H9 (cell line): ENCODE measurements at regions not wholly inside any gene's neighbourhood (a gene's known extent, or its start where the extent isn't known, plus 50 kb on each side); places are given as distances from the start of the nearest gene placed in this dataset.

ENCODE experiments used
- DNase-seq: peaks from one replicate; pipeline ENCODE4 v3.0.0-alpha.2; 2017
- H2AFZ ChIP-seq: one replicate; pipeline ENCODE4 v1.6.1; 2013; ENCODE audit warnings: mild to moderate bottlenecking, low read length, control low read depth, moderate library complexity
- H2AK5ac ChIP-seq: 2 replicates; pipeline ENCODE4 v1.6.1; 2013; ENCODE audit warnings: low read length, control low read depth, mixed read lengths; ENCODE audit not compliant: insufficient read length
- H2BK120ac ChIP-seq: one replicate; pipeline ENCODE4 v1.6.1; 2013; ENCODE audit warnings: low read depth, mild to moderate bottlenecking, low read length, control low read depth, inconsistent platforms; ENCODE audit not compliant: poor library complexity, severe bottlenecking
- H2BK12ac ChIP-seq: 2 replicates; pipeline ENCODE4 v1.6.1; 2013; ENCODE audit warnings: low read length, control low read depth, mixed read lengths, low read depth; ENCODE audit not compliant: insufficient read length
- H2BK15ac ChIP-seq: 2 replicates; pipeline ENCODE4 v1.6.1; 2013; ENCODE audit warnings: low read depth, low read length, control low read depth
- H2BK20ac ChIP-seq: one replicate; pipeline ENCODE4 v1.6.1; 2013; ENCODE audit warnings: low read depth, mild to moderate bottlenecking, low read length, control low read depth, inconsistent platforms; ENCODE audit not compliant: poor library complexity, severe bottlenecking
- H2BK5ac ChIP-seq: 2 replicates; pipeline ENCODE4 v1.6.1; 2013; ENCODE audit warnings: low read length, control low read depth, mixed read lengths; ENCODE audit not compliant: insufficient read length
- H3K14ac ChIP-seq: 2 replicates; pipeline ENCODE4 v1.6.1; 2013; ENCODE audit warnings: low read length, control low read depth; ENCODE audit not compliant: insufficient read depth
- H3K18ac ChIP-seq: 2 replicates; pipeline ENCODE4 v1.6.1; 2013; ENCODE audit warnings: low read depth, mild to moderate bottlenecking, mixed read lengths, low read length, control low read depth; ENCODE audit not compliant: insufficient read length
- H3K23ac ChIP-seq: 2 replicates; pipeline ENCODE4 v1.6.1; 2013; ENCODE audit warnings: low read length, control low read depth, mixed read lengths, low read depth; ENCODE audit not compliant: insufficient read length
- H3K23me2 ChIP-seq: 2 replicates; pipeline ENCODE4 v1.6.1; 2013; ENCODE audit warnings: low read depth, mild to moderate bottlenecking, mixed read lengths, low read length, control low read depth; ENCODE audit not compliant: insufficient read length, poor library complexity, severe bottlenecking
- H3K27ac ChIP-seq: 2 replicates; pipeline ENCODE4 v1.5.1; 2013; ENCODE audit warnings: low read length, control low read depth, mixed read lengths, low read depth; ENCODE audit not compliant: insufficient read length
- H3K27me3 ChIP-seq: 2 replicates; pipeline ENCODE4 v1.6.1; 2013; ENCODE audit warnings: low read length, control low read depth, inconsistent platforms; ENCODE audit not compliant: insufficient read depth
- H3K4ac ChIP-seq: 2 replicates; pipeline ENCODE4 v1.6.1; 2013; ENCODE audit warnings: low read depth, mild to moderate bottlenecking, control low read depth, inconsistent platforms, low read length, moderate library complexity
- H3K4me1 ChIP-seq: 2 replicates; pipeline ENCODE4 v1.6.1; 2013; ENCODE audit warnings: low read length, control low read depth, inconsistent platforms; ENCODE audit not compliant: insufficient read depth
- H3K4me2 ChIP-seq: 2 replicates; pipeline ENCODE4 v1.6.1; 2013; ENCODE audit warnings: low read length, control low read depth, mixed read lengths; ENCODE audit not compliant: insufficient read length, insufficient read depth
- H3K56ac ChIP-seq: 2 replicates; pipeline ENCODE4 v1.6.1; 2013; ENCODE audit warnings: low read depth, mild to moderate bottlenecking, mixed read lengths, low read length, control low read depth; ENCODE audit not compliant: insufficient read length
- H3K79me1 ChIP-seq: 2 replicates; pipeline ENCODE4 v1.6.1; 2013; ENCODE audit warnings: low read depth, mild to moderate bottlenecking, moderate library complexity, low read length, control low read depth, inconsistent platforms; ENCODE audit not compliant: insufficient read depth, poor library complexity, severe bottlenecking
- H3K79me2 ChIP-seq: 2 replicates; pipeline ENCODE4 v1.6.1; 2013; ENCODE audit warnings: low read length, control low read depth, inconsistent platforms; ENCODE audit not compliant: insufficient read depth
- H3K9ac ChIP-seq: 2 replicates; pipeline ENCODE4 v1.6.1; 2013; ENCODE audit warnings: low read length, control low read depth, mixed read lengths; ENCODE audit not compliant: insufficient read length; ENCODE audit errors: extremely low read depth
- H3K9me3 ChIP-seq: one replicate; pipeline ENCODE4 v1.6.1; 2013; ENCODE audit warnings: low read depth, low read length, inconsistent platforms; ENCODE audit not compliant: control insufficient read depth
- H3T11ph ChIP-seq: one replicate; pipeline ENCODE4 v1.6.1; 2013; ENCODE audit warnings: mild to moderate bottlenecking, low read length, control low read depth, inconsistent platforms
- H4K20me1 ChIP-seq: one replicate; pipeline ENCODE4 v1.6.1; 2013; ENCODE audit not compliant: control insufficient read depth, insufficient read length, insufficient read depth
- H4K5ac ChIP-seq: 2 replicates; pipeline ENCODE4 v1.6.1; 2013; ENCODE audit warnings: low read depth, mild to moderate bottlenecking, mixed read lengths, low read length, control low read depth; ENCODE audit not compliant: insufficient read length
- H4K8ac ChIP-seq: replicated peaks from 2 replicates; pipeline ENCODE4 v1.6.1; 2013; ENCODE audit warnings: low read length, control low read depth, mixed read lengths, low read depth; ENCODE audit not compliant: insufficient read length
- H4K91ac ChIP-seq: 2 replicates; pipeline ENCODE4 v1.6.1; 2013; ENCODE audit warnings: low read depth, mild to moderate bottlenecking, moderate library complexity, mixed read lengths, low read length, control low read depth; ENCODE audit not compliant: insufficient read length
- H3K27ac Mint-ChIP-seq, 3 experiments: 2 replicates in 2 of 3; 3 replicates in 1 of 3; pipeline ENCODE4 v1.8.0; 2020 to 2021; ENCODE audit warnings: mixed read lengths in 3 of 3, mild to moderate bottlenecking in 1 of 3, moderate library complexity in 1 of 3
- H3K27me3 Mint-ChIP-seq: 2 replicates; pipeline ENCODE4 v1.8.0; 2021; ENCODE audit warnings: low read depth, mild to moderate bottlenecking, moderate library complexity, mixed read lengths
- H3K36me3 Mint-ChIP-seq, 3 experiments: 2 replicates in 2 of 3; 3 replicates in 1 of 3; pipeline ENCODE4 v1.8.0; 2020 to 2021; ENCODE audit warnings: low read depth in 3 of 3, mixed read lengths in 3 of 3; ENCODE audit not compliant: insufficient read depth in 1 of 3
- H3K4me1 Mint-ChIP-seq, 2 experiments: 2 replicates each; pipeline ENCODE4 v1.8.0; 2020; ENCODE audit warnings: mixed read lengths in 2 of 2
- H3K4me3 Mint-ChIP-seq, 2 experiments: 2 replicates in 1 of 2; 3 replicates in 1 of 2; pipeline ENCODE4 v1.8.0; 2020 to 2021; ENCODE audit warnings: mild to moderate bottlenecking in 2 of 2, mixed read lengths in 2 of 2, moderate library complexity in 1 of 2
- H3K9me3 Mint-ChIP-seq, 2 experiments: 2 replicates in 1 of 2; 3 replicates in 1 of 2; pipeline ENCODE4 v1.8.0; 2020; ENCODE audit warnings: mild to moderate bottlenecking in 2 of 2, mixed read lengths in 2 of 2, moderate library complexity in 1 of 2
- CTCF ChIP-seq: fragments of 200-600 bp; sonication (generic); conservative IDR thresholded peaks from 3 replicates; pipeline ENCODE4 v1.8.0; 2021; ENCODE audit warnings: antibody characterized with exemption, mild to moderate bottlenecking
- WGBS: extraction: QIAGEN DNeasy Blood & Tissue Kit; methylation state at CpG from one replicate; pipeline ENCODE4 v1.1.7; 2013; ENCODE audit warnings: missing lambda C conversion rate, low lambda C conversion rate, mixed read lengths; ENCODE audit not compliant: insufficient read length; ENCODE audit errors: extremely low coverage; 5-methylcytosine and 5-hydroxymethylcytosine counted together

DNA sequence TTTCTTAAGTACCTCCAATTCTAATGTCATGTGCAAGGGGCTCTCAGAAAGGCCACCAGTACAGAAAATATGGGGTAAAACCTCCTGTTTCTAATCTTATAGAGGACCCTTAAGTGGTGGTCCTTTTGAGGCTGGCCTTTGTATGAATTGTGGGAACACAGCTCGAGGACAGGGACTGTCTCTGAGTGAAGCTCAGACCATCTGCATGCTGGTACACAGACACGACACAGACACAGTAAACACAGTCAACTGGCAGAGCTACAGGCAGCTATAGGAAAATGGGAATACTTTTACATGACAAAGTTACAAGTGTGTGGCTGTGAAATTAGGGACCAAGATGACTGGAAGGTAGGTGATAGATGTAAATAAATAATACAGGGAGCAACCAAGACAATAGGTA lies 143.9 kb upstream of the PREP start:
- H3K18ac ChIP-seq: no peak overlapping the region
- no peaks in the 10 kb centered on the region; a peak in 1 of 7 replicates for H3K36me3 Mint-ChIP-seq
- H3K27me3 ChIP-seq: no peaks in the 10 kb centered on the region
- no peak overlapping the region for H3K27ac Mint-ChIP-seq
- no peak overlapping the region for H3K4me2 ChIP-seq
- H3K56ac ChIP-seq: no peak overlapping the region
- no peak overlapping the region for H4K8ac ChIP-seq
- no peaks in the 10 kb centered on the region for H3K4me1 Mint-ChIP-seq
- no peaks in the 10 kb centered on the region for H4K20me1 ChIP-seq
- no peak overlapping the region for H4K5ac ChIP-seq
- no peak overlapping the region for H3K27ac ChIP-seq
- H2BK5ac ChIP-seq: no peak overlapping the region
- no peaks in the 10 kb centered on the region for H3K9me3 ChIP-seq
- no CpG with 5 or more reads among the region's 2 CpGs for WGBS
- no peaks in the 10 kb centered on the region for H3K4me1 ChIP-seq
- no peaks in the 10 kb centered on the region for H3K27me3 Mint-ChIP-seq
- H2BK15ac ChIP-seq: no peak overlapping the region
- no peak for DNase-seq
- no peak overlapping the region for H2BK20ac ChIP-seq
- H3K4ac ChIP-seq: no peak overlapping the region
- H3K9me3 Mint-ChIP-seq: no peaks in the 10 kb centered on the region; a peak in 1 of 5 replicates
- no peak overlapping the region for H2AK5ac ChIP-seq
- H4K91ac ChIP-seq: no peak overlapping the region
- H3K23me2 ChIP-seq: no peaks in the 10 kb centered on the region
- no peak overlapping the region for H3K23ac ChIP-seq
- no peak for TF ChIP-seq CTCF
- no peak overlapping the region for H3K14ac ChIP-seq
- H2BK12ac ChIP-seq: no peak overlapping the region
- no peak overlapping the region for H2BK120ac ChIP-seq
- no peak overlapping the region for H3K9ac ChIP-seq
- no peak overlapping the region for H2AFZ ChIP-seq
- no peak overlapping the region for H3T11ph ChIP-seq
- no peaks in the 10 kb centered on the region for H3K79me1 ChIP-seq
- H3K4me3 Mint-ChIP-seq: no peak overlapping the region
- no peaks in the 10 kb centered on the region for H3K79me2 ChIP-seq
